Body of pancreas (tissue), 4 donors: ENCODE measurements at regions not wholly inside any gene's neighbourhood (a gene's known extent, or its start where the extent isn't known, plus 50 kb on each side); places are given as distances from the start of the nearest gene placed in this dataset.

ENCODE experiments used
- ATAC-seq: fragments of 150-250 bp; one replicate; pipeline ENCODE4 v1.9.1; 2016
- DNase-seq, 4 donors: peaks; one replicate each; pipeline ENCODE4 v3.0.0-alpha.2; 2019
- H3K27ac ChIP-seq, 4 donors: fragments of 200-600 bp; sonication (generic); 1 replicate in 3 of 4; 2 replicates in 1 of 4; pipeline versions ENCODE4 v1.5.1 to v1.6.1; 2016 to 2019; ENCODE audit warnings: mild to moderate bottlenecking in 1 of 4, mixed read lengths in 1 of 4, moderate library complexity in 1 of 4
- H3K27me3 ChIP-seq, 2 donors: fragments of 200-600 bp; sonication (generic); one replicate each; pipeline ENCODE4 v1.6.0; 2016; ENCODE audit warnings: mild to moderate bottlenecking in 1 of 2
- H3K36me3 ChIP-seq, 2 donors: fragments of 200-600 bp; sonication (generic); replicated peaks in 1 of 2; 2 replicates each; pipeline ENCODE4 v1.5.1; 2016; ENCODE audit warnings: low read depth in 2 of 2; ENCODE audit not compliant: insufficient read depth in 1 of 2
- H3K4me1 ChIP-seq: fragments of 200-600 bp; sonication (generic); one replicate; pipeline ENCODE4 v1.6.0; 2016
- H3K4me3 ChIP-seq, 2 donors: fragments of 200-600 bp; sonication (generic); 1 replicate in 1 of 2; 2 replicates in 1 of 2; pipeline ENCODE4 v1.5.1; 2016 to 2019
- H3K9me3 ChIP-seq, 3 donors: fragments of 200-600 bp; sonication (generic); 1 replicate in 2 of 3; 2 replicates in 1 of 3; pipeline ENCODE4 v1.5.1; 2016
- POLR2A ChIP-seq, 3 donors: fragments of 450-650 bp; IDR thresholded peaks; one replicate each; pipeline ENCODE4 v1.6.1; 2016; ENCODE audit warnings: antibody characterized with exemption in 3 of 3, mild to moderate bottlenecking in 2 of 3
- WGBS, 2 donors: methylation state at CpG; one replicate each; pipeline ENCODE4 v1.1.5; 2017; 5-methylcytosine and 5-hydroxymethylcytosine counted together
- intact Hi-C: fragments of 100-400 bp; cut with DNase I; formaldehyde crosslinking; loops from one replicate; pipeline ENCODE4 v1.15.1; 2023
- TF ChIP-seq, protein P1 (sequence below), 7 experiments: fragments of 450-650 bp in 4 of 7; fragments of 200-600 bp in 3 of 7; sonication (generic) in 3 of 7; IDR thresholded peaks; one replicate each; pipeline ENCODE4 v1.5.1; 2016 to 2019; ENCODE audit warnings: antibody characterized with exemption in 7 of 7

DNA sequence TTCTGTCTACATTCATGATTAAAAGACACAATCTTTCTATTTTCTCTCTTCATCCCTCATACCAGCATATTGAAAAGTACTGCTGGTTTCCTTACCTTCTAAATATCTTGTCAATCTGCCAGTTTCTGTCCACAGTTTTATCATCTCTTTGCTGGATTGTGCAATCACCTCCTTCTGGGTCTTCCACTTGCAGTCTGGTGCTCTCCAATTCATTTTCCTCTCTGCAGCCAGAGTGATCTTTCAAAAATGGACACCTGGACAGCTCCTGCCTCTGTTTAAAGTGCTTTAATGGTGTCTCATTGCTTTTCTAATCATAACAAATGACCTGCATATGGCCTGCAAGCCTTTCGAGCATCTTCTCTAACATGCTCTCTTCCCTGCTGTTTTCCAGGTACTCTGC, 94.0 kb downstream of the C1QL2 start:
- ATAC-seq (no peak), DNase-seq (no peak)
- TF ChIP-seq, protein P1, sequence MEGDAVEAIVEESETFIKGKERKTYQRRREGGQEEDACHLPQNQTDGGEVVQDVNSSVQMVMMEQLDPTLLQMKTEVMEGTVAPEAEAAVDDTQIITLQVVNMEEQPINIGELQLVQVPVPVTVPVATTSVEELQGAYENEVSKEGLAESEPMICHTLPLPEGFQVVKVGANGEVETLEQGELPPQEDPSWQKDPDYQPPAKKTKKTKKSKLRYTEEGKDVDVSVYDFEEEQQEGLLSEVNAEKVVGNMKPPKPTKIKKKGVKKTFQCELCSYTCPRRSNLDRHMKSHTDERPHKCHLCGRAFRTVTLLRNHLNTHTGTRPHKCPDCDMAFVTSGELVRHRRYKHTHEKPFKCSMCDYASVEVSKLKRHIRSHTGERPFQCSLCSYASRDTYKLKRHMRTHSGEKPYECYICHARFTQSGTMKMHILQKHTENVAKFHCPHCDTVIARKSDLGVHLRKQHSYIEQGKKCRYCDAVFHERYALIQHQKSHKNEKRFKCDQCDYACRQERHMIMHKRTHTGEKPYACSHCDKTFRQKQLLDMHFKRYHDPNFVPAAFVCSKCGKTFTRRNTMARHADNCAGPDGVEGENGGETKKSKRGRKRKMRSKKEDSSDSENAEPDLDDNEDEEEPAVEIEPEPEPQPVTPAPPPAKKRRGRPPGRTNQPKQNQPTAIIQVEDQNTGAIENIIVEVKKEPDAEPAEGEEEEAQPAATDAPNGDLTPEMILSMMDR (IDR thresholded peaks at IDR 0.05): no peak
- TF ChIP-seq POLR2A (IDR thresholded peaks at IDR 0.05): no peak
- H3K36me3 ChIP-seq: no peaks in the 10 kb centered on the region
- H3K27me3 ChIP-seq: no peaks in the 10 kb centered on the region
- H3K4me3 ChIP-seq: no peak overlapping the region
- intact Hi-C loops: no loop called here
- 50 to 57% methylated on average over 1 of the region's 1 CpG for WGBS, 2 donors
- no peaks in the 10 kb centered on the region for H3K9me3 ChIP-seq
- no peaks in the 10 kb centered on the region for H3K4me1 ChIP-seq
- H3K27ac ChIP-seq: no peak overlapping the region

DNA sequence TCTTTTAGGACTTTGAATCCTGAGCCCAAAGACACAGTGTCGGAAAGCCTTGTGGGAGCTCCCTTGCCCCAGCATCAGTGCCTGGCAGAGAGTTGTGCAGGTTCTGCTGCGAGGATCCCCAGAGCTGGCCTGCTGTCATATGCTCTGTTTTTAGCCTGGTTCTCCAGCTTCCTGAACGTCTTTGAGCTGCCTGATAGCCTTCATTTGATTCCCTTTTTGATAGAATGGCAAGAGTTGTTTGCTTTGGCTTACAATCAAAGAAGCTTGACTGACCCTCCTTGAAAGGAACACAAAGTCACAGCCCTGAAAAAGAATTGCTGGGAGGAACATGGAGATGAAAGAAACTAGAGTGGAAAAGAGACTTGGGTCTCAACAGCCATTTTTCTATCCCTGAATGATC, 95.4 kb downstream of the C1QL2 start:
- no peak for ATAC-seq
- Histone ChIP-seq H3K36me3 (no peaks in the 10 kb centered on the region), H3K9me3 (no peaks in the 10 kb centered on the region), H3K4me1 (no peaks in the 10 kb centered on the region), H3K27ac (no peak overlapping the region), H3K27me3 (no peaks in the 10 kb centered on the region), H3K4me3 (no peak overlapping the region)
- 54 to 63% methylated on average over 3 of the region's 3 CpGs for WGBS, 2 donors
- no peak for DNase-seq
- intact Hi-C loops: no loop called here
- no peak for TF ChIP-seq POLR2A (IDR thresholded peaks at IDR 0.05)
- TF ChIP-seq, protein P1 (IDR thresholded peaks at IDR 0.05): no peak

DNA sequence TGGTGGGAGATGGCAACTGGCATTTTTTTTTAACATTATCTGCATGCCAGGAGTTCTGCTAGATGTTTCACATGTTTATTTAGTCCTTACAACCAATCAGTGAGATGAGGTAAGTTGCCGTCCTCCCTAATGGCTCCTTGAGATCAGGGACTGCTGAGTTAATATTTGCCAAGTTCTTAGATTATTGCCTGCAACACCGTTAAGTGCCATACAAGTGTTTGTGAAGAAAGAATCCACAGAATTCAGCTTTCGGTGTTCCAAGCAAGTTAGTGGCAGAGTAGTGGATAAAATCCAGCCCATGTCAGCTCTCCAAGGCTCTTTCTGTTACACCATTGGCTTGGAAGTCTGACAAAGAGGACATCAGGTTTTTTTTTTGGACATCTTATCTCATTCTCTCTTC, 95.9 kb downstream of the C1QL2 start:
- H3K4me3 ChIP-seq: no peak overlapping the region
- H3K27ac ChIP-seq: no peak overlapping the region
- H3K4me1 ChIP-seq: no peaks in the 10 kb centered on the region
- no peak for TF ChIP-seq POLR2A (IDR thresholded peaks at IDR 0.05)
- TF ChIP-seq, protein P1 (IDR thresholded peaks at IDR 0.05): no peak
- ATAC-seq (no peak), DNase-seq (no peak)
- intact Hi-C loops: no loop called here
- whole genome bisulfite sequencing, 2 donors: 13 to 25% methylated on average over 3 of the region's 3 CpGs
- H3K27me3 ChIP-seq: no peaks in the 10 kb centered on the region
- no peaks in the 10 kb centered on the region for H3K36me3 ChIP-seq
- no peaks in the 10 kb centered on the region for H3K9me3 ChIP-seq

DNA sequence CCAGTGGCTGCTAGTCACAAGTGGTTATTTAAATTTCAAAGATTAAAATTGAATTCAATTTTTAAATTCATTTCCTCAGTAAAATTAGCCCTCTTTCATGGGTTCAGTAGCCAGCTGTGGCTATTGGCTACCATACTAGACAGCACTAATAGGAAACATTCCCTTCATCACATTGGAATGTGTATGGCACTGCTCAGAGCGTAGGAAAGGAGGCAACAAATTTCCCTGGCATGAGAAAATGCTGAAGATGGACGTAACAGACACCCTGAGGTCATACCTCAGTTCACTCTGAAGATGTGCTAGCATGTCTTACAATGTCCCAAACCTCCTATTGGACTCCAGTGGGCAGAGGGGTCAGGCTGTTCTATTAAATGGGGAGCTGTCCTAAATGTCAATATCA, 96.4 kb downstream of the C1QL2 start:
- ATAC-seq (no peak), DNase-seq (no peak)
- intact Hi-C loops: no loop called here
- Histone ChIP-seq H3K4me3 (no peak overlapping the region), H3K27me3 (no peaks in the 10 kb centered on the region), H3K27ac (no peak overlapping the region), H3K9me3 (no peaks in the 10 kb centered on the region), H3K4me1 (no peaks in the 10 kb centered on the region), H3K36me3 (no peaks in the 10 kb centered on the region)
- WGBS, 2 donors: 64 to 77% methylated on average over 2 of the region's 2 CpGs
- TF ChIP-seq POLR2A (IDR thresholded peaks at IDR 0.05): no peak
- TF ChIP-seq, protein P1 (IDR thresholded peaks at IDR 0.05): no peak

DNA sequence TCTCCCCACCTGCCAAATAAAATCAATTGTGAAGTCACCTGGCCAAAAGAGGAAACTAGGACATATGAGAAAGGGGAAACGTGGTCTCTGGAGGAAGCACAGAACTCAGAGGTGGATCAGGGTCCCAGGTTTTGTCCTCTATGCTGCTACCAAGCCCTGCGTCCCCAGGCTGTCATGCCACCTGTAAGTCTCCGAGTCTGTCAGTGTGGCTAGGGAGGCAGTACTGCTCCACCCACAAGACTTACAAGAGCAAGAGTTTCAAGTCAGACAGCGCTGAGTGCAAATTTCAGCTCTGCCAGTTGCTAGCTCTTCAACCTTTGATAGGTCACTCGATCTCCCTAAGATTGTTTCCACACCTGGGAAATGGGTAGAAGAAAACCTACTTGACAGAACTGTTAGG, 98.6 kb downstream of the C1QL2 start:
- Histone ChIP-seq H3K9me3 (no peaks in the 10 kb centered on the region), H3K36me3 (no peaks in the 10 kb centered on the region), H3K27me3 (no peaks in the 10 kb centered on the region), H3K4me1 (no peaks in the 10 kb centered on the region), H3K27ac (no peak overlapping the region), H3K4me3 (no peak overlapping the region)
- intact Hi-C loops: no loop called here
- DNase-seq: no peak
- 52 to 60% methylated on average over 5 of the region's 5 CpGs for WGBS, 2 donors
- TF ChIP-seq, protein P1 (IDR thresholded peaks at IDR 0.05): no peak
- TF ChIP-seq POLR2A (IDR thresholded peaks at IDR 0.05): no peak
- ATAC-seq: no peak
